ENCODE measurements at regions not wholly inside any gene's neighbourhood (a gene's known extent, or its start where the extent isn't known, plus 50 kb on each side); places are given as distances from the start of the nearest gene placed in this dataset.

DNA sequence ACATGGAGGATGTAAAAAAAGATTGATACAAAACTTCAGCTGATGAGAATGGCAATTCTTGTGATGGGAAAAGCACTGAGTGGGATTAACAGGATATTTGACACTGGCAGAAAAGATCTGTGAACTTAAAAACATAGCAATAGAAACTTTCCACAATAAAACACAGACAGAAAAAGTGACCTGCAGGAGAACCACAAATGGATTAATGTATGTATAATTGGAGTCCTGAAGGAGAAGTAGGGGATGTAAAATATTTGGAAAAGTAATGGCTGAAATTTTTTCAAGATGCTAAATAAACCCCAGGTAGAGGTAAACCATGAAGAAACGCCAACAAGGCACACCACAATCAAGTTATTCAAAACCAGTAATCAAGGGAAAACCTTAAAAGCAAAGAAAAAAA is 130.8 kb upstream of the C14orf180 start:
- intact Hi-C loops (cut with DNase I) = no loop called here
- Histone ChIP-seq H3K36me3 (no peaks in the 10 kb centered on the region), H3K9me3 (no peaks in the 10 kb centered on the region), H3K27ac (no peak overlapping the region), H3K4me1 (replicated peaks) (no peaks in the 10 kb centered on the region), H3K27me3 (replicated peaks; ENCODE audit: insufficient read depth) (peaks cover 10% of the 10 kb centered on the region), H3K4me3 (no peak overlapping the region)
- no peak for DNase-seq (ENCODE audit: low spot score)
- TF ChIP-seq CTCF (IDR thresholded peaks at IDR 0.05) = no peak
- TF ChIP-seq POLR2AphosphoS5 (IDR thresholded peaks at IDR 0.05) = no peak
- 68% methylated on average over 1 of the region's 1 CpG for WGBS

DNA sequence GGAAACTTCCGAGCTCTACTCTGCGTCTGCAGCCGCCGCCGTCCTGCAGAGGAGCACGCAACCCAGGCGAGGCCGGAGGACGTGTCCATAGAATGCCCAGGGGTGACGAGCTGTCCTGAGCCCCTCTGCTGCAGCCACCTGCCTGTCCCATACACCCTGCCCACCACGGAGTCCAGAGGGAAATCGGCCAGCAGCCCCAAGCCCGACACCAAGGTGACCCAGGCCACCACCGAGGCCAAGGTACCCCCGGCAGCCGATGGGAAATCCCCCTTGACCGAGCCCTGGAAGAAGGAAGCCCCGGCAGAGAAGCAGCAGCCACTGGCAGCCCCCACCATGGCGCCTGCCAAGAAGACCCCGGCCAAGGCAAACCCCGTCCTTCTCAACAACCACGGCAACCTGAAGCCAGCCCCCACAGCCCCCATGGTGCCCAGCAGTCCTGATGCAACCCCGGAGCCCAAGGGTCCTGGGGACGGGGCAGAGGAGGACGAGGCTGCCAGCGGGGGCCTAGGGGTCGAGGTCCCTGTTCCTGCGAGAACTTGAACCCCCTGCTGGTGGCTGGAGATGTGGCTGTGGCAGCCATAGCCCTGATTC is 128.7 kb upstream of the C14orf180 start:
- no peak for TF ChIP-seq POLR2A (IDR thresholded peaks at IDR 0.05)
- TF ChIP-seq POLR2AphosphoS5 (IDR thresholded peaks at IDR 0.05) = no peak
- no peak for TF ChIP-seq CTCF (IDR thresholded peaks at IDR 0.05)
- Histone ChIP-seq H3K4me1 (replicated peaks) (no peaks in the 10 kb centered on the region), H3K36me3 (no peaks in the 10 kb centered on the region), H3K27ac (no peak overlapping the region), H3K4me3 (no peak overlapping the region), H3K9me3 (no peaks in the 10 kb centered on the region), H3K27me3 (replicated peaks; ENCODE audit: insufficient read depth) (peaks cover 10% of the 10 kb centered on the region)
- DNase-seq (ENCODE audit: low spot score) = no peak
- 81% methylated on average over 15 of the region's 28 CpGs for WGBS
- intact Hi-C loops (cut with DNase I) = no loop called here

- Histone ChIP-seq H3K4me1 (replicated peaks) (no peaks in the 10 kb centered on the region), H3K4me3 (no peak overlapping the region), H3K27ac (no peak overlapping the region), H3K36me3 (no peaks in the 10 kb centered on the region), H3K9me3 (no peaks in the 10 kb centered on the region), H3K27me3 (replicated peaks; ENCODE audit: insufficient read depth) (peaks cover 10% of the 10 kb centered on the region)
- intact Hi-C loops (cut with DNase I) = no loop called here
- 92% methylated on average over 10 of the region's 10 CpGs for WGBS
- TF ChIP-seq POLR2A (IDR thresholded peaks at IDR 0.05) (no peak), POLR2AphosphoS5 (IDR thresholded peaks at IDR 0.05) (no peak), CTCF (IDR thresholded peaks at IDR 0.05) (no peak)
- DNase-seq (ENCODE audit: low spot score) = no peak
These were observed 128.1 kb upstream of the C14orf180 start for GRCh38 chr14:104451474-104451873.

DNA sequence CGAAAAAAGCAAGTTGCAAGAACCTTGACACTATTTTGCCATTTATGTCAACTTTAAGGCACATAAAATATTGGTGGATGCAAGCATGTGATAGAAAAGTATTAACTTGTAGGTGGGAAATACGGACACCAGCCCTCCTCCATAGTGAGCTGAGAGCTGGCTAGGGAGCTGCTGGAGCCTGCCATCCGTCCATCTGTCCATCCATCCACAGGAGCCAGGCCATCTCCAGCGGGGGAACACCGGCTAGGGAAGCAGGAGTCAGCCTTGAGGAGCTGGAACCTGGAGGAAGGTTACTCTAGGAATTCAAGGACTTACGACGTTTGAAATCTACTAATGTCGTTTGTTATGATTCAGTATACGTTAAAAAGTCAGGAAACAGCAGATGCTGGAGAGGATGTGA is 120.7 kb upstream of the C14orf180 start:
- Histone ChIP-seq H3K27me3 (replicated peaks; ENCODE audit: insufficient read depth) (peaks cover 2% of the 10 kb centered on the region), H3K36me3 (no peaks in the 10 kb centered on the region), H3K4me1 (replicated peaks) (no peaks in the 10 kb centered on the region), H3K27ac (no peak overlapping the region), H3K9me3 (no peaks in the 10 kb centered on the region), H3K4me3 (no peak overlapping the region)
- intact Hi-C loops (cut with DNase I) = no loop called here
- no peak for DNase-seq (ENCODE audit: low spot score)
- 71% methylated on average over 9 of the region's 9 CpGs for WGBS
- no peak for TF ChIP-seq POLR2AphosphoS5 (IDR thresholded peaks at IDR 0.05)
- TF ChIP-seq POLR2A (IDR thresholded peaks at IDR 0.05) = no peak
- TF ChIP-seq CTCF (IDR thresholded peaks at IDR 0.05) = no peak

DNA sequence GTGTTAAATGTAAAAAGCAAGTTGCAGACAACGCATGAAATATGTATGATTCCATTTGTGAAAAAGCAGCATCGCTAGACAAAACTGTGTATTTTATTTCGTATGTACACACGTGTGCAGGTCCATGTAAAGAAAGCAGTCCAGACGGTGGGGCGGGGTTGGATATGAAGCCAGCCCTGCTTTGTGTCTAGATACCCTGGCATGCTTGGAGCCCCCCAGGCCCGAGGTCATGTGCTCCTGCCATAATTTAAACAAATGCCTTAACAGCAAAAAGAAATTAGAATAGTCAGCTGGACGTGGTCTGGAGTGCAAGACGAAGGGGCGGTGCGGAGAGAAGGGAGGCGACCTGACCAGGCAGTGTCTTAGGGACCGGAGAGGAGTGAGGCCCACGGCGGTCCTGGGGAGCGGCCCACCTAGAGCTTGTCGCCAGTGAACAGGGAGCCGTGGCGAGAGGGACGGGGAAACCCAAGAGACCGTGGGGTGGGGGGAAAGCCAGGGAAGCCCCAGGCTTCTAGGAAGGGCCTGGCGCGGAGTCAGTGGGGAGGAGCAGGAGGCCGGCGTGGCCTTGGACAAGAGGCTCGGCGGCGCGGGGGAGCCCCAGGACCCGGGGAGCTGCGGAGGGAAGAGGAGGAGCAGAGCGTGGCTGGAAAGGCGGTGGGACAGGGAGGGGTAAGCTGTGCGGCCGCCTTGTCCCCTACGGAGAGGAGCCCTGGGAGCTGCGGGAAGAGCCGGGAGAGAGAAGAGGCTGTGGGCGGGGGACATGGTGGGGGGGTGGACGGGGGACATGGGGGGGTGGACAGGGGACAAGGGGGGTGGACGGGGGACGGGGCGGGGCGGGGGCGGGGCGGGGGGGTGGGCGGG is 118.5 kb upstream of the C14orf180 start:
- no peak overlapping the region for H3K4me3 ChIP-seq
- intact Hi-C loops (cut with DNase I) = no loop called here
- H3K36me3 ChIP-seq = no peaks in the 10 kb centered on the region
- H3K9me3 ChIP-seq = no peaks in the 10 kb centered on the region
- TF ChIP-seq POLR2AphosphoS5 (IDR thresholded peaks at IDR 0.05) (no peak), CTCF (IDR thresholded peaks at IDR 0.05) (no peak)
- H3K27ac ChIP-seq = no peak overlapping the region
- H3K4me1 ChIP-seq (replicated peaks) = no peaks in the 10 kb centered on the region
- WGBS = 21% methylated on average over 34 of the region's 47 CpGs
- peaks cover 2% of the 10 kb centered on the region for H3K27me3 ChIP-seq (replicated peaks; ENCODE audit: insufficient read depth)
- DNase-seq (ENCODE audit: low spot score) = no peak
